ENCODE measurements at regions not wholly inside any gene's neighbourhood (a gene's known extent, or its start where the extent isn't known, plus 50 kb on each side); places are given as distances from the start of the nearest gene placed in this dataset.

DNA sequence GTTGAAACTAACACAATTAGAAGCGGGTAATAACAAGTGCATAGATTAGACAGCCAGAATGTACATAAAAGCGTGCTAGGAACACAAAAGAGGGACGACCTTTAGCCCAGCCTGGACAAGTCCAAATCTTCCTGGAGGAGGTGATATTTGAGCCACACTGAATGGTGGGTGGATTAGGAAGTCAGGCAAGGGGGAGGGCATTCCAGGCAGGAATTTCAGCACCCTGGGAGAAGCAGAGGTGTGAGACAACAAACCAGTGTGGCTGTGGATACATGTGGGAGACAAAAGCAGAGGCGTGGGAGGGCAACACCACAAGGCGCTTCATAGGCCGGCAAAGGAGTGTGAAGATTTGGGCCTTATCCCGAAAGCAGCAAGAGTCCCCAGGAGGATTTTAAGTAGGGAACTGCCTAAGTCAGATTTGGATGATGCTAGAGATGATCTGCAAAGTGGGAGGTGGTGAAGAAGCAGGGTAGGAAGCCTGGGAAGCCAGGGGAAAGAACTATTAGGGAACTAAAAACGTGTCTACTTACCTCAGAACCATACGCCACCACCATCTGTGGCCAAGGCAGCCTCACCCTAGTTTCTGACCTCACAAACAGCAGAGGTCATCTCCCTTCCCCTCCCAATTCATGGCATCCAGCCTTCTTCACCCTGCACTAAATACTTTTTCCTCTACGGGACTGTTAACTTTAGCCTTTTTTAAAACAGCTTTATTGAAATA is 81.8 kb downstream of the GLUL start (continued):
- TF ChIP-seq, protein P1, sequence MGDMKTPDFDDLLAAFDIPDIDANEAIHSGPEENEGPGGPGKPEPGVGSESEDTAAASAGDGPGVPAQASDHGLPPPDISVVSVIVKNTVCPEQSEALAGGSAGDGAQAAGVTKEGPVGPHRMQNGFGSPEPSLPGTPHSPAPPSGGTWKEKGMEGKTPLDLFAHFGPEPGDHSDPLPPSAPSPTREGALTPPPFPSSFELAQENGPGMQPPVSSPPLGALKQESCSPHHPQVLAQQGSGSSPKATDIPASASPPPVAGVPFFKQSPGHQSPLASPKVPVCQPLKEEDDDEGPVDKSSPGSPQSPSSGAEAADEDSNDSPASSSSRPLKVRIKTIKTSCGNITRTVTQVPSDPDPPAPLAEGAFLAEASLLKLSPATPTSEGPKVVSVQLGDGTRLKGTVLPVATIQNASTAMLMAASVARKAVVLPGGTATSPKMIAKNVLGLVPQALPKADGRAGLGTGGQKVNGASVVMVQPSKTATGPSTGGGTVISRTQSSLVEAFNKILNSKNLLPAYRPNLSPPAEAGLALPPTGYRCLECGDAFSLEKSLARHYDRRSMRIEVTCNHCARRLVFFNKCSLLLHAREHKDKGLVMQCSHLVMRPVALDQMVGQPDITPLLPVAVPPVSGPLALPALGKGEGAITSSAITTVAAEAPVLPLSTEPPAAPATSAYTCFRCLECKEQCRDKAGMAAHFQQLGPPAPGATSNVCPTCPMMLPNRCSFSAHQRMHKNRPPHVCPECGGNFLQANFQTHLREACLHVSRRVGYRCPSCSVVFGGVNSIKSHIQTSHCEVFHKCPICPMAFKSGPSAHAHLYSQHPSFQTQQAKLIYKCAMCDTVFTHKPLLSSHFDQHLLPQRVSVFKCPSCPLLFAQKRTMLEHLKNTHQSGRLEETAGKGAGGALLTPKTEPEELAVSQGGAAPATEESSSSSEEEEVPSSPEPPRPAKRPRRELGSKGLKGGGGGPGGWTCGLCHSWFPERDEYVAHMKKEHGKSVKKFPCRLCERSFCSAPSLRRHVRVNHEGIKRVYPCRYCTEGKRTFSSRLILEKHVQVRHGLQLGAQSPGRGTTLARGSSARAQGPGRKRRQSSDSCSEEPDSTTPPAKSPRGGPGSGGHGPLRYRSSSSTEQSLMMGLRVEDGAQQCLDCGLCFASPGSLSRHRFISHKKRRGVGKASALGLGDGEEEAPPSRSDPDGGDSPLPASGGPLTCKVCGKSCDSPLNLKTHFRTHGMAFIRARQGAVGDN (CRISPR knock-in tag; IDR thresholded peaks at IDR 0.05): peak; percentile 48; the same call in 1 of the 2 replicates
- TF ChIP-seq CBFB (CRISPR knock-in tag; IDR thresholded peaks at IDR 0.05) (0 out of 2 replicates have a peak, but pooled peaks have one; percentile 25), ZNF589 (CRISPR knock-in tag; conservative IDR thresholded peaks at IDR 0.05) (no peak), TARDBP (CRISPR knock-in tag; IDR thresholded peaks at IDR 0.05) (peak; percentile 87), DMAP1 (CRISPR knock-in tag; IDR thresholded peaks at IDR 0.05) (peak; percentile 39; the same call in 1 of the 2 replicates), MTA1 (CRISPR knock-in tag; IDR thresholded peaks at IDR 0.05; ENCODE audit: borderline replicate concordance) (0 out of 2 replicates have a peak, but pooled peaks have one; percentile 40), NFYB (CRISPR knock-in tag; IDR thresholded peaks at IDR 0.05) (no peak), ZNF20 (CRISPR knock-in tag; IDR thresholded peaks at IDR 0.05) (no peak), ZNF292 (CRISPR knock-in tag; IDR thresholded peaks at IDR 0.05; ENCODE audit: borderline replicate concordance, low read depth) (peak; percentile 53; the same call in 1 of the 2 replicates), CEBPG (CRISPR knock-in tag; IDR thresholded peaks at IDR 0.05) (peak; percentile 40; the same call in 1 of the 2 replicates), NONO (IDR thresholded peaks at IDR 0.05) (no peak), NONO (CRISPR knock-in tag; conservative IDR thresholded peaks at IDR 0.05) (peak; percentile 58; the same call in 1 of the 2 replicates), HOXA5 (CRISPR knock-in tag; IDR thresholded peaks at IDR 0.05) (no peak), ZNF598 (CRISPR knock-in tag; IDR thresholded peaks at IDR 0.05; ENCODE audit: borderline replicate concordance) (0 out of 2 replicates have a peak, but pooled peaks have one; percentile 46), ADNP (CRISPR knock-in tag; IDR thresholded peaks at IDR 0.05) (no peak), FOXA1 (IDR thresholded peaks at IDR 0.05) (no peak), FOXA1 (CRISPR knock-in tag; IDR thresholded peaks at IDR 0.05) (peak; percentile 61), NFKB2 (CRISPR knock-in tag; IDR thresholded peaks at IDR 0.05; ENCODE audit: borderline replicate concordance) (0 out of 2 replicates have a peak, but pooled peaks have one; percentile 30), HNF4G (IDR thresholded peaks at IDR 0.05; ENCODE audit: borderline replicate concordance, low read depth, low read length) (peak; percentile 81; the same call in 1 of the 2 replicates), HNF4G (CRISPR knock-in tag; IDR thresholded peaks at IDR 0.05; ENCODE audit: borderline replicate concordance, low read depth) (peak; percentile 73; the same call in 1 of the 2 replicates), TP53 (CRISPR knock-in tag; conservative IDR thresholded peaks at IDR 0.05) (no peak), SAP130 (CRISPR knock-in tag; IDR thresholded peaks at IDR 0.05; ENCODE audit: low read depth) (peak; percentile 71)
- TF ChIP-seq, protein P2, sequence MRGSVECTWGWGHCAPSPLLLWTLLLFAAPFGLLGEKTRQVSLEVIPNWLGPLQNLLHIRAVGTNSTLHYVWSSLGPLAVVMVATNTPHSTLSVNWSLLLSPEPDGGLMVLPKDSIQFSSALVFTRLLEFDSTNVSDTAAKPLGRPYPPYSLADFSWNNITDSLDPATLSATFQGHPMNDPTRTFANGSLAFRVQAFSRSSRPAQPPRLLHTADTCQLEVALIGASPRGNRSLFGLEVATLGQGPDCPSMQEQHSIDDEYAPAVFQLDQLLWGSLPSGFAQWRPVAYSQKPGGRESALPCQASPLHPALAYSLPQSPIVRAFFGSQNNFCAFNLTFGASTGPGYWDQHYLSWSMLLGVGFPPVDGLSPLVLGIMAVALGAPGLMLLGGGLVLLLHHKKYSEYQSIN (CRISPR knock-in tag; IDR thresholded peaks at IDR 0.05; ENCODE audit: borderline replicate concordance): no peak
- TF ChIP-seq, protein P3, sequence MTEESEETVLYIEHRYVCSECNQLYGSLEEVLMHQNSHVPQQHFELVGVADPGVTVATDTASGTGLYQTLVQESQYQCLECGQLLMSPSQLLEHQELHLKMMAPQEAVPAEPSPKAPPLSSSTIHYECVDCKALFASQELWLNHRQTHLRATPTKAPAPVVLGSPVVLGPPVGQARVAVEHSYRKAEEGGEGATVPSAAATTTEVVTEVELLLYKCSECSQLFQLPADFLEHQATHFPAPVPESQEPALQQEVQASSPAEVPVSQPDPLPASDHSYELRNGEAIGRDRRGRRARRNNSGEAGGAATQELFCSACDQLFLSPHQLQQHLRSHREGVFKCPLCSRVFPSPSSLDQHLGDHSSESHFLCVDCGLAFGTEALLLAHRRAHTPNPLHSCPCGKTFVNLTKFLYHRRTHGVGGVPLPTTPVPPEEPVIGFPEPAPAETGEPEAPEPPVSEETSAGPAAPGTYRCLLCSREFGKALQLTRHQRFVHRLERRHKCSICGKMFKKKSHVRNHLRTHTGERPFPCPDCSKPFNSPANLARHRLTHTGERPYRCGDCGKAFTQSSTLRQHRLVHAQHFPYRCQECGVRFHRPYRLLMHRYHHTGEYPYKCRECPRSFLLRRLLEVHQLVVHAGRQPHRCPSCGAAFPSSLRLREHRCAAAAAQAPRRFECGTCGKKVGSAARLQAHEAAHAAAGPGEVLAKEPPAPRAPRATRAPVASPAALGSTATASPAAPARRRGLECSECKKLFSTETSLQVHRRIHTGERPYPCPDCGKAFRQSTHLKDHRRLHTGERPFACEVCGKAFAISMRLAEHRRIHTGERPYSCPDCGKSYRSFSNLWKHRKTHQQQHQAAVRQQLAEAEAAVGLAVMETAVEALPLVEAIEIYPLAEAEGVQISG (CRISPR knock-in tag; IDR thresholded peaks at IDR 0.05): peak; percentile 35; the same call in 1 of the 2 replicates
